MG63 (cell line): ENCODE measurements at regions not wholly inside any gene's neighbourhood (a gene's known extent, or its start where the extent isn't known, plus 50 kb on each side); places are given as distances from the start of the nearest gene placed in this dataset.

Source experiments
- DNase-seq: peaks from one replicate; pipeline ENCODE4 v3.0.0-alpha.2; 2020
- H3K27me3 ChIP-seq: fragments of 250-450 bp; sonication (Bioruptor Pico); 2 replicates; pipeline ENCODE4 v1.5.1; 2020; ENCODE audit warnings: mild to moderate bottlenecking, moderate library complexity
- H3K36me3 ChIP-seq: fragments of 250-450 bp; sonication (Bioruptor Pico); 2 replicates; pipeline ENCODE4 v1.5.1; 2020; ENCODE audit warnings: mild to moderate bottlenecking, moderate library complexity
- H3K4me3 ChIP-seq: fragments of 250-450 bp; sonication (Bioruptor Pico); 2 replicates; pipeline ENCODE4 v1.5.1; 2020; ENCODE audit warnings: mild to moderate bottlenecking, moderate library complexity
- H3K9me3 ChIP-seq: fragments of 250-450 bp; sonication (Bioruptor Pico); 2 replicates; pipeline ENCODE4 v1.5.1; 2020; ENCODE audit warnings: mild to moderate bottlenecking, moderate library complexity

DNA sequence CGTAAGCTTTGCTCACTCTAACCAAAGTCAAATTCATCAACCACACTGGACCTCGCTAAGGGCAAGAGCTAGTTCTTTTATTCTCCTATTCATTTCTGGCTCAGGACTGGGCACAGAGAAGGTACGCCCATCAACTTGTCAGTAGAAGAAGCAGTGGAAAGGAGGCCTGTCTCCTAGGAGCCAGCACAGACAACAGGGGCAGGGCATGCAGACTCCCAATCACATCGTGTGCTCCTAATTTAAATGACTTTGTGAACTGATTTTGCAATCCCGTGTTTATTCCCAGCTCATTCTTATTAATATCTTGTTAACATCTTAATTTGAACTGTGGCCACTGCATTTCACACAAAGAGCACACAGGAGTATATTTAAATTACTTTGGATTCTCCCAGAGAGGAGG lies 161.1 kb upstream of the BCL6 start:
- no peaks in the 10 kb centered on the region for H3K27me3 ChIP-seq
- no peaks in the 10 kb centered on the region for H3K9me3 ChIP-seq
- no peaks in the 10 kb centered on the region for H3K36me3 ChIP-seq
- no peak overlapping the region for H3K4me3 ChIP-seq
- DNase-seq, result no peak

GRCh38 chr3:187906920-187907319 lies 161.7 kb upstream of the BCL6 start:
- Histone ChIP-seq H3K9me3 (no peaks in the 10 kb centered on the region), H3K4me3 (no peak overlapping the region), H3K36me3 (no peaks in the 10 kb centered on the region), H3K27me3 (no peaks in the 10 kb centered on the region)
- DNase-seq, result no peak

- H3K27me3 ChIP-seq, result no peaks in the 10 kb centered on the region
- no peak for DNase-seq
- H3K4me3 ChIP-seq, result no peak overlapping the region
- H3K9me3 ChIP-seq, result no peaks in the 10 kb centered on the region
- H3K36me3 ChIP-seq, result no peaks in the 10 kb centered on the region
Observed at GRCh38 chr3:187909866-187910265, 164.6 kb upstream of the BCL6 start.

DNA sequence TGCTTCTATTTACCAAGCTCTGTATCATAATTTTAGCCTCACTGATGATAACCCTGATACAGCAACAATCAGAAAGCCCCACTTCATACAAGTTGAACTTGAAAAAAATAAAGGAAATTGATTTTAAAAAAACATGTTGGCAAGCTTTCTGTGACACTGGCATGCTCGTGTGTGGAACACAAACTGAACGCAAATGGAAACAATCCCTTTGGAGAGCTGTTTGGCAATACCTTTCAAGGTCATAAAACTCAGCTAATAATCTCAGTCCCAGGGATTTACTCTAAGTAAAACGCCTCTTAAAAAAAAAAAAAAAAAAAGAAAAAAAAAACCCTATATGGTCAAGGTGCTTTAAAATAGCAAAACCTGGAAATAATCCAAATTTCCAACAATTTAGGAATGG lies 166.7 kb upstream of the BCL6 start:
- Histone ChIP-seq H3K27me3 (no peaks in the 10 kb centered on the region), H3K9me3 (no peaks in the 10 kb centered on the region), H3K4me3 (no peak overlapping the region), H3K36me3 (no peaks in the 10 kb centered on the region)
- no peak for DNase-seq

GRCh38 chr3:187913617-187914033 lies 168.4 kb upstream of the BCL6 start:
- H3K9me3 ChIP-seq, result no peaks in the 10 kb centered on the region
- no peaks in the 10 kb centered on the region for H3K36me3 ChIP-seq
- peak; percentile 71 for DNase-seq
- no peak overlapping the region for H3K4me3 ChIP-seq
- no peaks in the 10 kb centered on the region for H3K27me3 ChIP-seq

DNA sequence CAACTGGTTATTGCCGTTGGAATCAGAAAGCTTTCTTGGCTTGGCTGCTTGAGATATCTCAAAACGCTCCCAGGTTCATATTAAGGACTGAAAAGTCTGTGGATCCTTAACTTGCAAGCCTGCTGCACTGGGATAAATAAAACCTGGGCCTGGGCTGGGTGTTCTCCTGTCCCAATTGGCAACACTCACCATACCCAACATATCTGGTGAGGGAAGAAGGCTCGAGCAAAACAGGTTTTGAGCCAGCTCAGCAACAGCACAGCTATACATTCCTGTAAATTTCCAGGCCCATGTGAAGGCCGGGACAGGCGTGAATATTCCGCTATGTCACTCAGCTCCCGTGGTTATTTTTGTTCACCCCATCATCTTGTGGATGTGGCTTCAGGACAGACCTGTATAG lies 169.0 kb upstream of the BCL6 start:
- Histone ChIP-seq H3K4me3 (no peak overlapping the region), H3K36me3 (no peaks in the 10 kb centered on the region), H3K27me3 (no peaks in the 10 kb centered on the region), H3K9me3 (no peaks in the 10 kb centered on the region)
- peak; percentile 30 for DNase-seq

- H3K36me3 ChIP-seq, result no peaks in the 10 kb centered on the region
- H3K27me3 ChIP-seq, result no peaks in the 10 kb centered on the region
- no peak for DNase-seq
- no peak overlapping the region for H3K4me3 ChIP-seq
- H3K9me3 ChIP-seq, result no peaks in the 10 kb centered on the region
Observed at GRCh38 chr3:187916072-187916471, 170.8 kb upstream of the BCL6 start.

- Histone ChIP-seq H3K4me3 (no peak overlapping the region), H3K9me3 (no peaks in the 10 kb centered on the region), H3K27me3 (no peaks in the 10 kb centered on the region), H3K36me3 (no peaks in the 10 kb centered on the region)
- DNase-seq, result no peak
Observed at GRCh38 chr3:187918081-187918644, 172.9 kb upstream of the BCL6 start.

- no peaks in the 10 kb centered on the region for H3K36me3 ChIP-seq
- H3K27me3 ChIP-seq, result no peaks in the 10 kb centered on the region
- no peak overlapping the region for H3K4me3 ChIP-seq
- H3K9me3 ChIP-seq, result peaks cover 4% of the 10 kb centered on the region; the same call in 1 of the 2 replicates
- DNase-seq, result no peak
Observed at GRCh38 chr3:187919048-187919447, 173.8 kb upstream of the BCL6 start.

- Histone ChIP-seq H3K36me3 (no peaks in the 10 kb centered on the region), H3K9me3 (peaks cover 9% of the 10 kb centered on the region), H3K27me3 (no peaks in the 10 kb centered on the region), H3K4me3 (no peak overlapping the region)
- no peak for DNase-seq
Observed at GRCh38 chr3:187919544-187919943, 174.3 kb upstream of the BCL6 start.

- Histone ChIP-seq H3K27me3 (no peaks in the 10 kb centered on the region), H3K4me3 (no peak overlapping the region), H3K9me3 (peaks cover 14% of the 10 kb centered on the region), H3K36me3 (no peaks in the 10 kb centered on the region)
- DNase-seq, result no peak
Observed at GRCh38 chr3:187920030-187920429, 174.8 kb upstream of the BCL6 start.

DNA sequence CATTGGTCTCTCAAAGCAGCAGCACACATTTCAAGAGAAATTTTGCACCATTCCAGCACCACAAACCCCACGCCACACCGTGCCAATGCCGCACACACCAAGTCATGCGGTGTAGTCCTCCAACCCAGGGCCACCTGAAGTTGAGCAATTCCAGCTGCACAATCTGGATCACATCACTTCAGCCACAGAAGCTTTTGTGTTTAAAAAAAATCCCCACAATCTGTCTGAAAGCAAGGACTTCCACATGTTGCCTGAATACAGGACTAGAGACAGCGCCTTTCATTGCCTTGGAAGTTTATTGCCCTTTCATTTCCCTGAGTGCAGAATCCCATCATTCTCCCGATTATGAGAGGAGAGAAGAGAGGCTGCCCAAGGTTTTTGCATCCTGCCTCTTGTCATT lies 175.6 kb upstream of the BCL6 start:
- Histone ChIP-seq H3K9me3 (peaks cover 15% of the 10 kb centered on the region), H3K36me3 (no peaks in the 10 kb centered on the region), H3K4me3 (no peak overlapping the region), H3K27me3 (no peaks in the 10 kb centered on the region)
- DNase-seq, result no peak

- H3K4me3 ChIP-seq, result no peak overlapping the region
- H3K9me3 ChIP-seq, result peaks cover 15% of the 10 kb centered on the region
- no peak for DNase-seq
- H3K36me3 ChIP-seq, result no peaks in the 10 kb centered on the region
- H3K27me3 ChIP-seq, result no peaks in the 10 kb centered on the region
Observed at GRCh38 chr3:187921391-187922074, 176.3 kb upstream of the BCL6 start.

- H3K27me3 ChIP-seq, result no peaks in the 10 kb centered on the region
- H3K4me3 ChIP-seq, result no peak overlapping the region
- H3K36me3 ChIP-seq, result no peaks in the 10 kb centered on the region
- DNase-seq, result no peak
- peaks cover 19% of the 10 kb centered on the region for H3K9me3 ChIP-seq
Observed at GRCh38 chr3:187922704-187923416, 177.6 kb upstream of the BCL6 start.

GRCh38 chr3:187924651-187925050 lies 179.4 kb upstream of the BCL6 start:
- Histone ChIP-seq H3K27me3 (no peaks in the 10 kb centered on the region), H3K9me3 (peaks cover 19% of the 10 kb centered on the region), H3K36me3 (no peaks in the 10 kb centered on the region), H3K4me3 (no peak overlapping the region)
- no peak for DNase-seq

DNA sequence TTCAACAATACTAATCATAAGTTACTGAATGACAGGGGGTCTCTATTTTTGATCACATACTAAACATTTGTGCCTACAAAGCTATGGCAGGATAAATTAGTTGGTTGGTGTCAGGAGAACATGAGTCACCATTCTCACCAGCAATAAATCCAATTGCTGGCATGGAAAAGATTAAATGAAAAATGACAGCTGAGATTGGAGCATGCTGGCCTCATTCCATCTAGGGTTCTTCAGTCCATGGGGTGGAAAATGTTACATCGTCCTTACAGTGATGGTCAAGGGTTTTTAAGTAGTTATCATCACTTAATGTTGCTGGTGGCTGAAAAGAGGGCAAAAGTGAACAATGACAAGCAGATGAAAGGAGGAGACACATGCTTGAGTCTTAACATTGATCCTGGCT lies 180.1 kb upstream of the BCL6 start:
- Histone ChIP-seq H3K9me3 (peaks cover 19% of the 10 kb centered on the region), H3K36me3 (no peaks in the 10 kb centered on the region), H3K27me3 (no peaks in the 10 kb centered on the region), H3K4me3 (no peak overlapping the region)
- DNase-seq, result no peak

GRCh38 chr3:187926620-187927019 lies 181.4 kb upstream of the BCL6 start:
- Histone ChIP-seq H3K36me3 (no peaks in the 10 kb centered on the region), H3K27me3 (no peaks in the 10 kb centered on the region), H3K9me3 (peaks cover 19% of the 10 kb centered on the region), H3K4me3 (no peak overlapping the region)
- no peak for DNase-seq

- H3K4me3 ChIP-seq, result no peak overlapping the region
- no peaks in the 10 kb centered on the region; the same call in 1 of the 2 replicates for H3K27me3 ChIP-seq
- DNase-seq, result no peak
- no peaks in the 10 kb centered on the region for H3K36me3 ChIP-seq
- H3K9me3 ChIP-seq, result peaks cover 19% of the 10 kb centered on the region
Observed at GRCh38 chr3:187927565-187927964, 182.3 kb upstream of the BCL6 start.
